SK-N-MC (cell line): ENCODE measurements at regions not wholly inside any gene's neighbourhood (a gene's known extent, or its start where the extent isn't known, plus 50 kb on each side); places are given as distances from the start of the nearest gene placed in this dataset.
A peak's percentile ranks its signal among the peaks of the same experiment; 100 is the strongest.

ENCODE experiments used
- DNase-seq: peaks from one replicate; pipeline ENCODE4 v3.0.0-alpha.2; 2011; ENCODE audit warnings: low read depth, low spot score
- H3K27ac ChIP-seq: fragments of 200-600 bp; sonication (generic); 2 replicates; pipeline ENCODE4 v1.5.1; 2016; ENCODE audit warnings: mixed run types
- H3K36me3 ChIP-seq: fragments of 200-600 bp; sonication (generic); 2 replicates; pipeline ENCODE4 v1.6.1; 2017; ENCODE audit warnings: antibody characterized with exemption, low read length, mixed read lengths; ENCODE audit not compliant: insufficient read depth
- H3K4me3 ChIP-seq: fragments of 200-600 bp; sonication (generic); 2 replicates; pipeline ENCODE4 v1.5.1; 2016
- H3K9ac ChIP-seq: fragments of 200-600 bp; sonication (generic); 2 replicates; pipeline ENCODE4 v1.8.0; 2017; ENCODE audit warnings: mixed run types, mixed read lengths; ENCODE audit not compliant: insufficient read length
- H3K9me3 ChIP-seq: fragments of 200-600 bp; sonication (generic); 2 replicates; pipeline ENCODE4 v1.6.1; 2017; ENCODE audit warnings: low read depth, mild to moderate bottlenecking, antibody characterized with exemption, low read length, moderate library complexity, mixed read lengths
- EZH2 ChIP-seq: fragments of 200-600 bp; sonication (generic); IDR thresholded peaks from one replicate; pipeline ENCODE4 v1.6.1; 2017; ENCODE audit warnings: antibody characterized with exemption
- FOXP2 ChIP-seq: optimal IDR thresholded peaks from 2 replicates; pipeline ENCODE3; 2011; ENCODE audit warnings: mild to moderate bottlenecking, moderate library complexity; ENCODE audit not compliant: insufficient read depth; ENCODE audit errors: extremely low read length, control extremely low read depth
- POLR2AphosphoS5 ChIP-seq: IDR thresholded peaks from 2 replicates; pipeline ENCODE4 v1.6.1; 2012; ENCODE audit warnings: mild to moderate bottlenecking, low read depth, low read length, borderline replicate concordance

GRCh38 chr6:55012454-55012853 lies 161.9 kb upstream of the HCRTR2 start:
- Histone ChIP-seq H3K36me3 (no peaks in the 10 kb centered on the region), H3K4me3 (no peak overlapping the region), H3K9ac (no peak overlapping the region), H3K27ac (no peak overlapping the region; the same call in 1 of the 2 replicates), H3K9me3 (no peaks in the 10 kb centered on the region)
- DNase-seq, result no peak
- no peak for TF ChIP-seq FOXP2
- no peak for TF ChIP-seq EZH2
- no peak for TF ChIP-seq POLR2AphosphoS5

- Histone ChIP-seq H3K27ac (peak overlapping the region; percentile 97), H3K36me3 (no peaks in the 10 kb centered on the region), H3K9me3 (peaks cover 3% of the 10 kb centered on the region; the same call in 1 of the 2 replicates), H3K4me3 (peak overlapping the region; percentile 67), H3K9ac (no peak overlapping the region)
- TF ChIP-seq FOXP2, result no peak
- no peak for TF ChIP-seq EZH2
- TF ChIP-seq POLR2AphosphoS5, result no peak; the same call in 1 of the 2 replicates
- peak; percentile 85 for DNase-seq
These were observed 159.8 kb upstream of the HCRTR2 start for GRCh38 chr6:55014321-55015088.

- TF ChIP-seq POLR2AphosphoS5 (no peak), EZH2 (no peak), FOXP2 (no peak)
- no peak for DNase-seq
- peaks cover 4% of the 10 kb centered on the region; the same call in 1 of the 2 replicates for H3K9me3 ChIP-seq
- no peaks in the 10 kb centered on the region for H3K36me3 ChIP-seq
- 0 out of 2 replicates have a peak overlapping the region, but pooled peaks have one; percentile 7 for H3K27ac ChIP-seq
- H3K4me3 ChIP-seq, result no peak overlapping the region
- no peak overlapping the region for H3K9ac ChIP-seq
These were observed 158.1 kb upstream of the HCRTR2 start for GRCh38 chr6:55016261-55016660.

- Histone ChIP-seq H3K9ac (no peak overlapping the region), H3K9me3 (peaks cover 8% of the 10 kb centered on the region; the same call in 1 of the 2 replicates), H3K36me3 (no peaks in the 10 kb centered on the region), H3K27ac (no peak overlapping the region), H3K4me3 (no peak overlapping the region)
- TF ChIP-seq FOXP2, result no peak
- no peak for TF ChIP-seq POLR2AphosphoS5
- no peak for TF ChIP-seq EZH2
- DNase-seq, result no peak
These were observed 156.6 kb upstream of the HCRTR2 start for GRCh38 chr6:55017555-55018300.

GRCh38 chr6:55019591-55019990 lies 154.7 kb upstream of the HCRTR2 start:
- H3K9me3 ChIP-seq, result peaks cover 8% of the 10 kb centered on the region; the same call in 1 of the 2 replicates
- H3K9ac ChIP-seq, result no peak overlapping the region
- H3K36me3 ChIP-seq, result no peaks in the 10 kb centered on the region
- no peak for TF ChIP-seq POLR2AphosphoS5
- no peak for TF ChIP-seq FOXP2
- TF ChIP-seq EZH2, result no peak
- H3K4me3 ChIP-seq, result no peak overlapping the region
- no peak for DNase-seq
- no peak overlapping the region for H3K27ac ChIP-seq

GRCh38 chr6:55023230-55023629 lies 151.1 kb upstream of the HCRTR2 start:
- TF ChIP-seq POLR2AphosphoS5 (no peak), EZH2 (no peak), FOXP2 (no peak)
- Histone ChIP-seq H3K9ac (no peak overlapping the region), H3K27ac (no peak overlapping the region), H3K4me3 (no peak overlapping the region), H3K36me3 (no peaks in the 10 kb centered on the region), H3K9me3 (peaks cover 8% of the 10 kb centered on the region; the same call in 1 of the 2 replicates)
- DNase-seq, result no peak

GRCh38 chr6:55033016-55033546 lies 141.2 kb upstream of the HCRTR2 start:
- H3K36me3 ChIP-seq, result no peaks in the 10 kb centered on the region
- DNase-seq, result no peak
- TF ChIP-seq EZH2 (no peak), POLR2AphosphoS5 (no peak), FOXP2 (no peak)
- no peaks in the 10 kb centered on the region for H3K9me3 ChIP-seq
- H3K27ac ChIP-seq, result no peak overlapping the region
- no peak overlapping the region for H3K4me3 ChIP-seq
- H3K9ac ChIP-seq, result no peak overlapping the region

GRCh38 chr6:55034752-55035151 lies 139.6 kb upstream of the HCRTR2 start:
- Histone ChIP-seq H3K9ac (no peak overlapping the region), H3K27ac (no peak overlapping the region), H3K36me3 (no peaks in the 10 kb centered on the region), H3K4me3 (no peak overlapping the region), H3K9me3 (no peaks in the 10 kb centered on the region; the same call in 1 of the 2 replicates)
- no peak for TF ChIP-seq FOXP2
- no peak for TF ChIP-seq EZH2
- no peak for TF ChIP-seq POLR2AphosphoS5
- no peak for DNase-seq
